ENCODE measurements at regions not wholly inside any gene's neighbourhood (a gene's known extent, or its start where the extent isn't known, plus 50 kb on each side); places are given as distances from the start of the nearest gene placed in this dataset.

GRCh38 chr3:81261996-81262395, 499.4 kb downstream of the GBE1 start:
- TF ChIP-seq CTCF (IDR thresholded peaks at IDR 0.05; ENCODE audit: insufficient read depth, low read length, poor library complexity, severe bottlenecking) = no peak
- no peaks in the 10 kb centered on the region for H3K27me3 ChIP-seq (replicated peaks; ENCODE audit: control insufficient read depth, insufficient read depth, low read length)
- DNase-seq (ENCODE audit: extremely low read depth, insufficient read length) = no peak
- H3K4me3 ChIP-seq (replicated peaks; ENCODE audit: low read depth, low read length) = no peak overlapping the region
- no peaks in the 10 kb centered on the region for H3K36me3 ChIP-seq (ENCODE audit: control insufficient read depth, insufficient read depth, low read length)

- H3K27me3 ChIP-seq (replicated peaks; ENCODE audit: control insufficient read depth, insufficient read depth, low read length) = no peaks in the 10 kb centered on the region
- H3K4me3 ChIP-seq (replicated peaks; ENCODE audit: low read depth, low read length) = no peak overlapping the region
- DNase-seq (ENCODE audit: extremely low read depth, insufficient read length) = no peak
- H3K36me3 ChIP-seq (ENCODE audit: control insufficient read depth, insufficient read depth, low read length) = no peaks in the 10 kb centered on the region
- no peak for TF ChIP-seq CTCF (IDR thresholded peaks at IDR 0.05; ENCODE audit: insufficient read depth, low read length, poor library complexity, severe bottlenecking)
These were observed 506.0 kb downstream of the GBE1 start for GRCh38 chr3:81255463-81255862.

- no peak for TF ChIP-seq CTCF (IDR thresholded peaks at IDR 0.05; ENCODE audit: insufficient read depth, low read length, poor library complexity, severe bottlenecking)
- Histone ChIP-seq H3K36me3 (ENCODE audit: control insufficient read depth, insufficient read depth, low read length) (no peaks in the 10 kb centered on the region), H3K4me3 (replicated peaks; ENCODE audit: low read depth, low read length) (no peak overlapping the region), H3K27me3 (replicated peaks; ENCODE audit: control insufficient read depth, insufficient read depth, low read length) (no peaks in the 10 kb centered on the region)
- DNase-seq (ENCODE audit: extremely low read depth, insufficient read length) = no peak
These were observed 510.3 kb downstream of the GBE1 start for GRCh38 chr3:81251096-81251495.

GRCh38 chr3:81249540-81250029, 511.9 kb downstream of the GBE1 start:
- H3K27me3 ChIP-seq (replicated peaks; ENCODE audit: control insufficient read depth, insufficient read depth, low read length) = no peaks in the 10 kb centered on the region
- H3K4me3 ChIP-seq (replicated peaks; ENCODE audit: low read depth, low read length) = no peak overlapping the region
- no peak for TF ChIP-seq CTCF (IDR thresholded peaks at IDR 0.05; ENCODE audit: insufficient read depth, low read length, poor library complexity, severe bottlenecking)
- DNase-seq (ENCODE audit: extremely low read depth, insufficient read length) = no peak
- H3K36me3 ChIP-seq (ENCODE audit: control insufficient read depth, insufficient read depth, low read length) = no peaks in the 10 kb centered on the region

GRCh38 chr3:81245501-81245900, 515.9 kb downstream of the GBE1 start:
- no peak overlapping the region for H3K4me3 ChIP-seq (replicated peaks; ENCODE audit: low read depth, low read length)
- no peaks in the 10 kb centered on the region for H3K27me3 ChIP-seq (replicated peaks; ENCODE audit: control insufficient read depth, insufficient read depth, low read length)
- no peaks in the 10 kb centered on the region for H3K36me3 ChIP-seq (ENCODE audit: control insufficient read depth, insufficient read depth, low read length)
- TF ChIP-seq CTCF (IDR thresholded peaks at IDR 0.05; ENCODE audit: insufficient read depth, low read length, poor library complexity, severe bottlenecking) = no peak
- no peak for DNase-seq (ENCODE audit: extremely low read depth, insufficient read length)

GRCh38 chr3:81245043-81245442, 516.4 kb downstream of the GBE1 start:
- no peaks in the 10 kb centered on the region for H3K36me3 ChIP-seq (ENCODE audit: control insufficient read depth, insufficient read depth, low read length)
- H3K27me3 ChIP-seq (replicated peaks; ENCODE audit: control insufficient read depth, insufficient read depth, low read length) = no peaks in the 10 kb centered on the region
- DNase-seq (ENCODE audit: extremely low read depth, insufficient read length) = no peak
- TF ChIP-seq CTCF (IDR thresholded peaks at IDR 0.05; ENCODE audit: insufficient read depth, low read length, poor library complexity, severe bottlenecking) = no peak
- no peak overlapping the region for H3K4me3 ChIP-seq (replicated peaks; ENCODE audit: low read depth, low read length)

Data from GM06990 (cell line).